GM12878 (cell line): ENCODE measurements at regions not wholly inside any gene's neighbourhood (a gene's known extent, or its start where the extent isn't known, plus 50 kb on each side); places are given as distances from the start of the nearest gene placed in this dataset.

ENCODE experiments used
- ATAC-seq: fragments of 200-7000 bp; cut with Tn5 transposase; 3 replicates; pipeline ENCODE4 v1.9.1; 2020; ENCODE audit warnings: mild to moderate bottlenecking, moderate library complexity
- BruUV-seq: library from RNA; stranded (reverse); fragments of 400-500 nt; replicated peaks from 2 replicates; lab custom pipeline; 2021; lab: Mats Ljungman, UMichigan
- CTCF ChIA-PET: fragments of 300-600 bp; sonication (Branson Sonifier 250); formaldehyde crosslinking; extraction: SDS; loops from one replicate; lab custom pipeline; 2021; ENCODE audit warnings: inconsistent platforms; lab: Yijun Ruan, JAX
- POLR2A ChIA-PET: fragments of 350-600 bp; formaldehyde crosslinking; extraction: SDS; loops from one replicate; lab custom pipeline; 2021; ENCODE audit warnings: inconsistent platforms; lab: Charles Lee
- RAD21 ChIA-PET: fragments of 300-600 bp; sonication (Branson Sonifier 250); formaldehyde crosslinking; loops from one replicate; lab custom pipeline; 2023; ENCODE audit warnings: antibody characterized with exemption; ENCODE audit not compliant: unreplicated experiment; lab: Charles Lee
- SMC1A ChIA-PET: fragments of 300-600 bp; sonication (Branson Sonifier 250); formaldehyde crosslinking; loops from one replicate; lab custom pipeline; 2023; ENCODE audit not compliant: unreplicated experiment, uncharacterized antibody; lab: Charles Lee
- DNase-seq: peaks from one replicate; pipeline ENCODE4 v3.0.0-alpha.2; 2011; ENCODE audit warnings: low read depth, low spot score
- FAIRE-seq: peaks from 3 replicates; lab custom pipeline; 2011; peaks lifted over from hg19 to GRCh38; lab: Jason Lieb, UNC
- H2AFZ ChIP-seq: 2 replicates; pipeline ENCODE4 v1.6.0; 2011; ENCODE audit warnings: low read depth, low read length, control low read depth; ENCODE audit not compliant: control insufficient read depth
- H3K27ac ChIP-seq: 2 replicates; pipeline ENCODE4 v1.5.1; 2011; ENCODE audit warnings: control low read depth; ENCODE audit not compliant: control insufficient read depth, insufficient read depth
- H3K27me3 ChIP-seq, 2 experiments: replicated peaks in 1 of 2; 2 replicates each; pipeline versions ENCODE4 v1.6.0 to v1.6.1; 2011; ENCODE audit warnings: low read length in 1 of 2; ENCODE audit not compliant: control insufficient read depth in 2 of 2, insufficient read depth in 2 of 2
- H3K36me3 ChIP-seq, 2 experiments: 2 replicates each; pipeline ENCODE4 v1.5.1; 2011; ENCODE audit warnings: low read length in 1 of 2; ENCODE audit not compliant: control insufficient read depth in 2 of 2, insufficient read depth in 2 of 2
- H3K4me1 ChIP-seq: 2 replicates; pipeline ENCODE4 v1.6.1; 2011; ENCODE audit warnings: mild to moderate bottlenecking, low read length, moderate library complexity, mixed read lengths; ENCODE audit not compliant: control insufficient read depth, insufficient read depth
- H3K4me2 ChIP-seq: 2 replicates; pipeline ENCODE4 v1.6.0; 2011; ENCODE audit warnings: control low read depth; ENCODE audit not compliant: control insufficient read depth, insufficient read depth
- H3K4me3 ChIP-seq: fragments of 200-600 bp; sonication (generic); 2 replicates; pipeline ENCODE4 v1.5.1; 2016
- H3K79me2 ChIP-seq: 2 replicates; pipeline ENCODE4 v1.6.0; 2011; ENCODE audit warnings: low read length; ENCODE audit not compliant: control insufficient read depth, insufficient read depth
- H3K9ac ChIP-seq: 2 replicates; pipeline ENCODE4 v1.8.0; 2011; ENCODE audit warnings: low read length, control low read depth, mixed read lengths; ENCODE audit not compliant: control insufficient read depth, insufficient read depth
- H3K9me3 ChIP-seq: replicated peaks from 3 replicates; pipeline ENCODE4 v1.5.1; 2011; ENCODE audit warnings: mild to moderate bottlenecking, low read length; ENCODE audit not compliant: control insufficient read depth, insufficient read depth
- H4K20me1 ChIP-seq: 2 replicates; pipeline ENCODE4 v1.6.0; 2011; ENCODE audit not compliant: control insufficient read depth, insufficient read depth
- CBX5 ChIP-seq: sonication (generic); IDR thresholded peaks from 2 replicates; pipeline ENCODE4 v1.6.1; 2016; ENCODE audit warnings: low read depth, moderate library complexity, mild to moderate bottlenecking, inconsistent platforms
- CHD2 ChIP-seq: IDR thresholded peaks from 2 replicates; pipeline ENCODE4 v1.6.1; 2011; ENCODE audit warnings: low read depth, low read length, improper control_type of control experiment, borderline replicate concordance
- ESRRA ChIP-seq: IDR thresholded peaks from 2 replicates; pipeline ENCODE4 v1.6.1; 2012; ENCODE audit warnings: mild to moderate bottlenecking, low read length, improper control_type of control experiment
- HDGF ChIP-seq: fragments of 450-650 bp; IDR thresholded peaks from 2 replicates; pipeline ENCODE4 v1.6.1; 2016; ENCODE audit warnings: antibody characterized with exemption
- NR2C2 ChIP-seq: IDR thresholded peaks from 2 replicates; pipeline ENCODE4 v1.6.1; 2011; ENCODE audit warnings: borderline replicate concordance, low read depth; ENCODE audit not compliant: control insufficient read depth, insufficient read length
- SRF ChIP-seq, 2 experiments: IDR thresholded peaks; 2 replicates each; pipeline ENCODE4 v1.6.1; 2011; ENCODE audit warnings: low read depth in 2 of 2, low read length in 2 of 2, mild to moderate bottlenecking in 1 of 2, moderate library complexity in 1 of 2
- WGBS: methylation state at CpG from one replicate; pipeline ENCODE4 v1.1.6; 2016; ENCODE audit warnings: low lambda C conversion rate; ENCODE audit not compliant: insufficient replicate concordance, insufficient coverage; ENCODE audit errors: missing lambda C conversion rate; 5-methylcytosine and 5-hydroxymethylcytosine counted together
- in situ Hi-C: fragments of 300-500 bp; cut with MboI; formaldehyde crosslinking; loops from 9 replicates; pipeline ENCODE4 v1.14.3; 2018; ENCODE audit warnings: mixed read lengths
- intact Hi-C: fragments of 100-400 bp; cut with micrococcal nuclease; formaldehyde crosslinking; loops from one replicate; pipeline ENCODE4 v1.14.2; 2022; ENCODE audit not compliant: unreplicated experiment
- TF ChIP-seq, protein P1 (sequence below): IDR thresholded peaks from 2 replicates; pipeline ENCODE4 v1.6.1; 2012; ENCODE audit warnings: mild to moderate bottlenecking, low read depth, low read length

DNA sequence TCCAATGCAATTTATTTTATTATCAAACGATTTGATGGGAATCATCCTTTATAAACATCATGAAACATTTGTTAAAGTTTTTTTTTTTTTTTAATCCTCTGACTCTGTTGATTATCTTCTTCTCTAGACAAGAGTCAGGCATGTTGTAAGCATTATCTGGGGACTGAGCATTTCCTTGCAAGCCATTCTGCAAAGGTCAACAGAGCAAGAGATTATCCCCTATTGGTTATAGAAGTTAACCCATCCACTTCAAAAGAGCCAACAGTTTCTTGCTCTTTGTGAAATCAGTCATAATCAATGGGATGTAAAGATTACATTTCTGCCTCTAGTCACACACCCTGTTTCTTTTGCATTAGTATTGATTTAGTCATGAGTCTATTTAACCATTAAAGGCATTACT, 368.8 kb upstream of the ADGRL4 start:
- no peaks in the 10 kb centered on the region for H4K20me1 ChIP-seq
- ATAC-seq = no peak
- H3K4me1 ChIP-seq = no peaks in the 10 kb centered on the region
- POLR2A ChIA-PET = no interaction called here
- H3K79me2 ChIP-seq = no peaks in the 10 kb centered on the region
- H3K27me3 ChIP-seq = no peaks in the 10 kb centered on the region
- intact Hi-C loops = no loop called here
- in situ Hi-C loops = no loop called here
- DNase-seq = no peak
- no peak overlapping the region for H3K27ac ChIP-seq
- no peaks in the 10 kb centered on the region for H3K9me3 ChIP-seq
- RAD21 ChIA-PET = no interaction called here
- no peak overlapping the region for H3K9ac ChIP-seq
- H3K4me2 ChIP-seq = no peak overlapping the region
- 0% methylated on average over 1 of the region's 1 CpG for WGBS
- FAIRE-seq = no peak
- no peak overlapping the region for H2AFZ ChIP-seq
- H3K4me3 ChIP-seq = no peak overlapping the region
- no peaks in the 10 kb centered on the region for H3K36me3 ChIP-seq
- TF ChIP-seq, protein P1, sequence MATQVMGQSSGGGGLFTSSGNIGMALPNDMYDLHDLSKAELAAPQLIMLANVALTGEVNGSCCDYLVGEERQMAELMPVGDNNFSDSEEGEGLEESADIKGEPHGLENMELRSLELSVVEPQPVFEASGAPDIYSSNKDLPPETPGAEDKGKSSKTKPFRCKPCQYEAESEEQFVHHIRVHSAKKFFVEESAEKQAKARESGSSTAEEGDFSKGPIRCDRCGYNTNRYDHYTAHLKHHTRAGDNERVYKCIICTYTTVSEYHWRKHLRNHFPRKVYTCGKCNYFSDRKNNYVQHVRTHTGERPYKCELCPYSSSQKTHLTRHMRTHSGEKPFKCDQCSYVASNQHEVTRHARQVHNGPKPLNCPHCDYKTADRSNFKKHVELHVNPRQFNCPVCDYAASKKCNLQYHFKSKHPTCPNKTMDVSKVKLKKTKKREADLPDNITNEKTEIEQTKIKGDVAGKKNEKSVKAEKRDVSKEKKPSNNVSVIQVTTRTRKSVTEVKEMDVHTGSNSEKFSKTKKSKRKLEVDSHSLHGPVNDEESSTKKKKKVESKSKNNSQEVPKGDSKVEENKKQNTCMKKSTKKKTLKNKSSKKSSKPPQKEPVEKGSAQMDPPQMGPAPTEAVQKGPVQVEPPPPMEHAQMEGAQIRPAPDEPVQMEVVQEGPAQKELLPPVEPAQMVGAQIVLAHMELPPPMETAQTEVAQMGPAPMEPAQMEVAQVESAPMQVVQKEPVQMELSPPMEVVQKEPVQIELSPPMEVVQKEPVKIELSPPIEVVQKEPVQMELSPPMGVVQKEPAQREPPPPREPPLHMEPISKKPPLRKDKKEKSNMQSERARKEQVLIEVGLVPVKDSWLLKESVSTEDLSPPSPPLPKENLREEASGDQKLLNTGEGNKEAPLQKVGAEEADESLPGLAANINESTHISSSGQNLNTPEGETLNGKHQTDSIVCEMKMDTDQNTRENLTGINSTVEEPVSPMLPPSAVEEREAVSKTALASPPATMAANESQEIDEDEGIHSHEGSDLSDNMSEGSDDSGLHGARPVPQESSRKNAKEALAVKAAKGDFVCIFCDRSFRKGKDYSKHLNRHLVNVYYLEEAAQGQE = no peak
- TF ChIP-seq HDGF = no peak
- TF ChIP-seq ESRRA = no peak
- TF ChIP-seq SRF (IDR thresholded peaks at IDR 0.05; ENCODE audit: low read depth in 2 of 2, low read length in 2 of 2) = no peak
- no peak for TF ChIP-seq CHD2
- TF ChIP-seq NR2C2 = no peak
- no peak for TF ChIP-seq CBX5
- SMC1A ChIA-PET = no interaction called here
- BruUV-seq = no TSS peak
- CTCF ChIA-PET = no interaction called here
